Activated T-helper 1 cell treated with anti-CD3 and anti-CD28 coated beads, Interleukin-2, amount 50 U/mL, for 16 hours (primary cell): ENCODE measurements at regions not wholly inside any gene's neighbourhood (a gene's known extent, or its start where the extent isn't known, plus 50 kb on each side); places are given as distances from the start of the nearest gene placed in this dataset.
"Not testable (repeated sequence)": the region's sequence is repeated elsewhere in the genome, so short reads cannot be mapped to it uniquely, and the experiment has no call there.

Source experiments
- DNase-seq, 2 donors: peaks; one replicate each; pipeline ENCODE4 v3.0.0-alpha.2; 2020; ENCODE audit warnings: low read depth in 1 of 2, low spot score in 1 of 2

- DNase-seq: no peak
These were observed 508.0 kb downstream of the TBC1D32 start for GRCh38 chr6:120826253-120826652.

GRCh38 chr6:120816794-120817193 lies 517.5 kb downstream of the TBC1D32 start:
- DNase-seq: no peak

- no peak for DNase-seq
These were observed 529.0 kb downstream of the TBC1D32 start for GRCh38 chr6:120805276-120805675.

GRCh38 chr6:120804612-120805011 lies 529.7 kb downstream of the TBC1D32 start:
- no peak for DNase-seq

DNA sequence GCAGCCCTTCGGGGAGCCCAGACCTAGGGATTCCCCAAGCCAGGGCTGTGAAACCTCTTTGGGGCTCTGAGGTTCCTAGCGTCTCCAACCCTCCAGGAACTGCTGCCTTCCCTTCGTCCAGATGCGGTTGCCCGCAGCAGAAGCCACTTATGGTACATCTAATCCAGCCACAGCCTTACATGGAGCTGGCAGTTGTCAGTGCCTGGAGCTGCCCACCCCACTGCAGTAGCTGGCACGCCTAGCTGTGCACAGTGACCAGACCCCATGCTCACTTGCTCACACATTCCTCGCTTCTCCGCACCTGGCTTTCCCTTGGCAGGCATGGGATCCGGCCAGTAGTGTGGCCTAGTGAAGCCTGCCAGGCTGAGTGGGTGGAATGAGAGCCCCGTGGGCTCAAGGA lies 547.6 kb downstream of the TBC1D32 start:
- DNase-seq: no peak

DNA sequence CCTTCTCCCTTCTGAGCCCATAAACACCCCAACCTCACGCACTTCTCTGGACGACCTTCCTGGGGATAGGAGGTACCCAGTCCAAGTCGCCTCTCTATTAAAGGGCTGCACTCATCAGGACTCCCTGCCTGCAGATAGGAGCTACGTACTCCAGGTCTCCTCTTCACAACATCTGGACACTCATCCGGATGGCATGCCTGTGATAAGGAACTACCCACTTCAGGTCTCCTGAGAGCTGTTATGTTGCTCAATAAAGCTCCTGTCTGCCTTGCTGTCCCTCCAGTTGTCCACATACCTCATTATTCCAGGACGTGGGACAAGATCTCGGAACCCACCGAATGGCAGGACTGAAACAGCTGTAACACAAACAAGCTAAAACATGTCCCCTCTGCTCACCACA lies 548.0 kb downstream of the TBC1D32 start:
- DNase-seq: no peak

DNA sequence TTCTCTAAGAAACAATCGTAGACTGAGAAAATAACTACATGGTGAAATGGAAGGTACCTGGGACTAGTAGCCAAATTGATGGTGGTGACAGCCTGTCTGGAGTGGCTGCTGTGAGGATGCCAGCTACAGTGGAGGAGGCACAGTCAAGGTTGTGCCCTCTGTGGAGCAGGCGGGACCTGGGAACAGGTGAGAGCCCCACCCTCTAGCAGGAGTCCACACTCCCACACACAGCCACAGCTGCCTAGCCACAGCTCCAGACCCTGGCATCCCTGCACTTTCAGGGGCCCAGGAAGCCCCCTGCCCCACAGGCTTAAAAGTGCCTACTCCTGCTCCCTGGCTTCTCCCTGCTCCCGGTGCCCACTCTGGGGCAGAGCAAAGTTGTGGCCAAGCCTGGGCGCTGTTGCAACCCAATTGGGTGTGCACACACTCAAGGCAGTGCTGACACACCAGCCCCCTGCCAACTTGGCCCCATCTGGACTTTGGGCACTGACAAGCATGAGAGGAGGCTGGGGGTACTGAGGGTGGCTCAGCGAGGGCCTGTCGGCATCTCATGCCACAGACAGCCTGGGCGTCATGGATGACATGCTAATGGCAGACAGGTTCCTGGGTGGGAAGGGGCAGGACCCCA lies 548.7 kb downstream of the TBC1D32 start:
- DNase-seq: no peak

DNA sequence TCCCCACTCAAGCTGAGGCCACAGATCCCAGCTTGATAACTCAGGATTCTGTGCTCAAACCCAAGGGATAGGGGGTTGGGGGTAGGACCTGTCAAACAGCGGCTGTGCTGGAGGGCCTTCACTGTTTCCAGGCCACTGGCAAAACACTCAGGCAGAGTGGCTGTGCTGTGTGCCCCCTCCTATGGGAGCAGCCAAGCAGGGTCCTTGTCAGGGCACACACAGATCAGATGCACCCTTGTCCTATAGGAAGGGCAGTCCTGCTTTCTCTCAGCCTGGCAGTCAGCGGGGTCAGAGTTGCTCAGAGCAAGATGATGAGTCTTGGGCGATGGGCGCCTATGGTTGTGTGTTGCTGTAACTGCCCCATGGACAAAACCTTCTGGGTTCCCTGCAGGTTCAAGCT lies 554.8 kb downstream of the TBC1D32 start:
- DNase-seq: no peak

DNA sequence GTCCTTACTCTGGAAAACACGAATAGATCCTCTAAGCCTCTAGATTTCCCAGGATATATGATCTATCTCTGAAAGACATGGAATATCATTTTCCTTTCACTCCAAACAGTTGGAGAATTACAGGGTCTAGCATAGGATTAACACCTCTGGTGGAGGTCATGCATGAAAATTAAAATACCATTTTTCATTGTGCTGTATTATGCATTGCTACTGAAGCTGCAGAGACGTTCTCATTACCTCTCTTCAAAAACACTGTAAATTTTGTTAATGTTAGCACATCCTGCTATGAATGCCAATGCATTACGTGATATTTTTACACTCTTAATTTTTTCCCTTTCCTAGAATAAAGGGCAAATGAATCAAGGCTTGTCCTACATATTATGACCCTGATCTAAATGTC lies 558.6 kb downstream of the TBC1D32 start:
- no peak for DNase-seq

DNA sequence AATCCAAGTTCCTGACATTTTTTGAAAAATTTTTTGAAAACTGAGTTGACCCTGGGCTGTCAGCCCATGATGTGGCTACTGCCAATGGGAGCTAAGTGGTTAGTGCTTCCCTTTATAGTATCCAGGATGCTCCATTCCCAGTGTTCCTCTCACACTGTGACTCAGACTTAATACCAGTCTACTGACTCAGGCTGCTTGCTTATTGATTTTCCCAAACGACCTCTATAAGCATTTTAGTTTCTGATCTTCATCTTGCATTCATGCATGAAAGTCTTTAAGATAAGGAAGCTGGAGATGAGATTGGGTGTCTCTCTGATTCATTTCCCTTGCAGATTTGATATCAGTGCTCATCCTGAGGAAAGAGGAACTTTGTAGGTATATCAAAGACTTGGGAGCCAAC lies 560.0 kb downstream of the TBC1D32 start:
- DNase-seq: no peak

- DNase-seq: no peak
These were observed 563.3 kb downstream of the TBC1D32 start for GRCh38 chr6:120771019-120771418.

DNA sequence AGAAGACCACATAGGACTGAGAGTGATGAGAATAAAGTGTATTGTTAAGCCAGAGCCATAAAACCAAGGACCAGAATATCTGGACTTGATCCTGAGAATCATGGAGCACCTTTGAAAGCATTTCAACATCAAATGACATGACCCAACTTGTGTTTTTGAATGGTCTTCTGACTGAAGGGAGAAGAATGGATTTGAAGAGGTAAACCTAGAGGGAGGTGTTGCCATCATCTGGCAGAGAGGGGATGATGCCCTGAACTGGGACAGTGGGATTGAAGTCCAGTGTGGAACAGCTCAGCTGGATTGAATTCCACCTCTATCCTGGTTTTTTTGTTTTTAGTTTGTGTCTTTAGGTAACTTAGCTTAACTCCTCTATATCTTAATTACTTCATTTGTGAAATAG lies 570.0 kb downstream of the TBC1D32 start:
- DNase-seq: no peak

- DNase-seq: no peak
These were observed 574.7 kb downstream of the TBC1D32 start for GRCh38 chr6:120759570-120759969.

DNA sequence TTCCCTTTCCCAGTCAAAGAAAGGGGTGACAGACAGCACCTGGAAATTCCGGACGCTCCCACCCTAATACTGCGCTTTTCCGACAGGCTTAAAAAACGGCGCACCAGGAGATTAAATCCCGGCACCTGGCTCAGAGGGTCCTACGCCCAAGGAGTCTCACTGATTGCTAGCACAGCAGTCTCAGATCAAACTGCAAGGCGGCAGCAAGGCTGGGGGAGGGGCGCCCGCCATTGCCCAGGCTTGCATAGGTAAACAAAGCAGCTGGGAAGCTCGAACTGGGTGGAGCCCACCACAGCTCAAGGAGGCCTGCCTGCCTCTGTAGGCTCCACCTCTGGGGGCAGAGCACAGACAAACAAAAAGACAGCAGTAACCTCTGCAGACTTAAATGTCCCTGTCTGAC lies 585.7 kb downstream of the TBC1D32 start:
- not testable (repeated sequence) for DNase-seq

DNA sequence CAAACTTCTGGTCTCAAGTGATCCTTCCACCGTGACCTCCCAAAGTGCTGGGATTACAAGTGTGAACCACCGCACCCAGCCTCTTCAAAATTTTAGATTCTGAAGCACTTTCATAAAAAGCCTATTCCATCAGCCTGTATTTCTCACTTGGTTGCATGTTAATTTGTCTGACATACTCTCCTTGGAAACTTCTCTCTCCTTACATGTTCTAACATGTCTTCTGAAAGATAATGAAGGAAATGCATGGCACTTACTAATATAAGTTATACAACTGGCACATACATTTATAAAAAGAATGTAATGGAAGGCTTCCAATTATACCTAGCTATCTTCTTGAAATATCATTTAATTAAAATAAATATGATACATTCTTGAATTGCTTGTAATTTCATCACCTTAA lies 597.5 kb downstream of the TBC1D32 start:
- DNase-seq: no peak

DNA sequence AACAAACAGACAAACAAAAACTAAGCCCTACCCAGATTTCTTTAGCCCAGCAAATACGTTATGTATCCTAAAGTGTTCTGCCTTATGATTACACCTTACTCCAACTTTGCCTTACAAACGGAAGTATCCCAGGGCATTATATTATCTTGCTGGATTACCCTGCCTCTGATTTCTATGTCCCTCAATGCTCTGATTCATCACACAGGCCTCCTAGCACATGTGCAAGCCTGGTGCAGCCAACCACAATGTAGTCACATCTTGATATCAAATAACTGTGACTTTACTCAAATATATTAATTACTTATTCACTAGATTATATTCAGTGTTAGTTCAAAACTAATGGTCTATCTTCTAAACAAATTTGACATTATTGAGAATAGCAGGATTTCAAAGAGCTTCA lies 598.6 kb downstream of the TBC1D32 start:
- DNase-seq: no peak

GRCh38 chr6:120711255-120711654 lies 623.0 kb downstream of the TBC1D32 start:
- no peak for DNase-seq

GRCh38 chr6:120700001-120700400 lies 634.3 kb downstream of the TBC1D32 start:
- no peak for DNase-seq

GRCh38 chr6:120686492-120686891 lies 647.8 kb downstream of the TBC1D32 start:
- DNase-seq: no peak

DNA sequence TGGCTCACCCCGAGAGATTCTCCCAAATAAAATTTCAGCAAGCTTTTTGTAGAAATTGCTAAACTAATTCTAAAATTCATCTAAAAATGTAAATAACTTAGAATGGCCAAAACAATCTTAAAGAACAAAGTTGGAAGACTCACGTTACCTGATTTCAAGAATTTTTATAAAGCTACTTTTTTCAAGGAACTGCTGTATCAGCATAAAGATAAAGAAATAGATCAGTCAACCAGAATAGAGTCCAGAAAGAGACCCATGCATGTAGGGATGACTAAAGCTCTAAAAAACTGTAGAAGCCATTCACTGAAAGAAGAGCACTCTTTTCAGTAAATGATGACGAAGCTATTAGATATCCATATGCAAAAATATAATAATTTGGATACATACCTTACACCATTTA lies 652.1 kb downstream of the TBC1D32 start:
- DNase-seq: no peak

DNA sequence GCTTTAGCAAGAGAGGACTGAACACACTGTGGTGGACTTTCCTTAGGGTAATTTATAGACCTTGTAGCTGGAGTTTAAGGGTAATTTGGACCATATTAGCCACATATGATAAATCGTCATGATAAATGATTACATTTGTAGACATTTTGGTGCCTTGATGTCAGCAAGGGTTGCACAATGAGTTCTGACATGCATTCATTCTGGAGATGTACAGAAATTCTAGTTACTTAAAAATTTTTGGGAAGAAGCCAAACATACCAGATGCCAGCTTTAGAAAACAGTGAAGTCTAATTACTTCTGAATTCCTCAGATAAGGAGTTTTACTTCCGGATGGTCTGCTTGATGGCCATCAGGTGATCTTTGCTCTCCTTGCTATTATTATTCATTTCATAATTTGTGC lies 653.1 kb downstream of the TBC1D32 start:
- DNase-seq: no peak

DNA sequence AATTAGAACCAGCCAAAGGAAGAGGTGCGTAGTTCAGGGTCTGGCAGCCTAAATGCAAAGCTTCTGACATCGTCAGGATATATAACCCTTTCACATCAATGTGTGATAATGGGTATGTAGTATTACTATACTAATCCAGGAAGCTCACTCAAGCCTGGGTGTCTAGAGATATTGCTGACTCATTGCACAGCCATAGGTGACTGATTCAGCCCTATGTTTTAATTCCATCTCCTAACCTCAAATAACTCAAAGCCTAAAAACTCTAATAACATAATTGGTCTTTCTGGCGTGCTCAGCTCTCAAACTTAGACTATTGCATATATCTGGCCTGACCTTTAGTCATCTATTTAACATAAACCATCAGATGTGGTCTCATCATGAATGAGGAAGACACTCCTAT lies 658.4 kb downstream of the TBC1D32 start:
- DNase-seq: no peak

GRCh38 chr6:120671519-120671918 lies 662.8 kb downstream of the TBC1D32 start:
- DNase-seq: no peak

DNA sequence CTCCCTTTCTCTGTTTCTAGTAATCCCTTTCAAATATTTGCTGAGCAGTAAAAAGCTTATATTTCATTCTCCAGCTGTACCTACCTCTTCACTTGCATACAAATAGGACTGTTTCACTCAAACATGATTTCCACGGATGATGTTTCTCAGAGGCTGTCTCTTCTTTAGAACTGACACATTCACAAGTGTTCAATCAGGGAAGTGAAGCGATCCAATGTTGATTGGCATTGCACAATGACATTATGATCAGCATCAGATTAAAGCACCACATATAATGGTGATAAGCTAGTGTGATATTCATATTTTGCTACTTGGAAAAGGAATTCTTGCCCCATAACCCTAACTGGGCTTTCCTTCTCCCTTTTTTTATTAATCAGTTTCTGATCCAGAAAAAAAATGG lies 681.8 kb downstream of the TBC1D32 start:
- no peak for DNase-seq
